KBM-7 (cell line): ENCODE measurements at regions not wholly inside any gene's neighbourhood (a gene's known extent, or its start where the extent isn't known, plus 50 kb on each side); places are given as distances from the start of the nearest gene placed in this dataset.
"Not testable (repeated sequence)": the region's sequence is repeated elsewhere in the genome, so short reads cannot be mapped to it uniquely, and the experiment has no call there.

Source experiments
- DNase-seq: peaks from one replicate; pipeline ENCODE4 v3.0.0-alpha.2; 2015
- in situ Hi-C: fragments of 300-500 bp; cut with MboI; formaldehyde crosslinking; loops from 2 replicates; pipeline ENCODE4 v1.14.3; 2020; ENCODE audit warnings: low sequenced_read_pairs, low pct_unique_long_range_greater_than_20kb, mixed read lengths

- in situ Hi-C loops: no loop called here
- no peak for DNase-seq
These were observed 90.0 kb upstream of the SEMA3C start for GRCh38 chr7:81008901-81009300.

- in situ Hi-C loops: no loop called here
- no peak for DNase-seq
These were observed 88.2 kb upstream of the SEMA3C start for GRCh38 chr7:81007051-81007450.

GRCh38 chr7:81005254-81005653 is 86.4 kb upstream of the SEMA3C start:
- in situ Hi-C loops: no loop called here
- no peak for DNase-seq

- in situ Hi-C loops: no loop called here
- DNase-seq: no peak
These were observed 85.2 kb upstream of the SEMA3C start for GRCh38 chr7:81004098-81004497.

- in situ Hi-C loops: no loop called here
- DNase-seq: no peak
These were observed 84.5 kb upstream of the SEMA3C start for GRCh38 chr7:81003326-81003725.

- no peak for DNase-seq
These were observed 83.6 kb upstream of the SEMA3C start for GRCh38 chr7:81002421-81002820.

GRCh38 chr7:80999771-81000170 is 80.9 kb upstream of the SEMA3C start:
- no peak for DNase-seq
- in situ Hi-C loops: no loop called here

More at GRCh38 chr7:81002421-81002820, 83.6 kb upstream of the SEMA3C start:
- in situ Hi-C loops: no loop called here

- in situ Hi-C loops: no loop called here
- DNase-seq: no peak
These were observed 80.2 kb upstream of the SEMA3C start for GRCh38 chr7:80999100-80999499.

GRCh38 chr7:80997841-80998240 is 79.0 kb upstream of the SEMA3C start:
- no peak for DNase-seq
- in situ Hi-C loops: no loop called here

GRCh38 chr7:80996236-80996635 is 77.4 kb upstream of the SEMA3C start:
- in situ Hi-C loops: not testable (repeated sequence)

GRCh38 chr7:80991654-80992053 is 72.8 kb upstream of the SEMA3C start:
- DNase-seq: no peak
- in situ Hi-C loops: no loop called here

More at GRCh38 chr7:80996236-80996635, 77.4 kb upstream of the SEMA3C start:
- DNase-seq: not testable (repeated sequence)

GRCh38 chr7:80984619-80985018 is 65.8 kb upstream of the SEMA3C start:
- DNase-seq: no peak

GRCh38 chr7:80981405-80981804 is 62.6 kb upstream of the SEMA3C start:
- in situ Hi-C loops: no loop called here
- DNase-seq: no peak

More at GRCh38 chr7:80984619-80985018, 65.8 kb upstream of the SEMA3C start:
- in situ Hi-C loops: no loop called here

GRCh38 chr7:80977751-80978150 is 58.9 kb upstream of the SEMA3C start:
- DNase-seq: no peak
- in situ Hi-C loops: no loop called here

- no peak for DNase-seq
- in situ Hi-C loops: no loop called here
These were observed 55.8 kb upstream of the SEMA3C start for GRCh38 chr7:80974396-80975358.

GRCh38 chr7:80971225-80971624 is 52.4 kb upstream of the SEMA3C start:
- in situ Hi-C loops: no loop called here
- no peak for DNase-seq
